Activated naive CD8-positive, alpha-beta T cell treated with anti-CD3 and anti-CD28 coated beads, Interleukin-2, amount 50 U/mL, for 24 hours (primary cell): ENCODE measurements at regions not wholly inside any gene's neighbourhood (a gene's known extent, or its start where the extent isn't known, plus 50 kb on each side); places are given as distances from the start of the nearest gene placed in this dataset.
"Not testable (repeated sequence)": the region's sequence is repeated elsewhere in the genome, so short reads cannot be mapped to it uniquely, and the experiment has no call there.

Experiments
- ATAC-seq: fragments of 150-1000 bp; cut with Tn5 transposase; one replicate; pipeline ENCODE4 v1.10.0; 2021
- DNase-seq: peaks from one replicate; pipeline ENCODE4 v3.0.0; 2021
- H3K27ac Mint-ChIP-seq: one replicate; pipeline ENCODE4 v1.8.0; 2021; ENCODE audit warnings: mild to moderate bottlenecking, mixed read lengths
- H3K27me3 Mint-ChIP-seq: one replicate; pipeline ENCODE4 v1.8.0; 2021; ENCODE audit warnings: mixed read lengths
- H3K36me3 Mint-ChIP-seq: one replicate; pipeline ENCODE4 v1.8.0; 2021; ENCODE audit warnings: low read depth, mixed read lengths
- H3K4me1 Mint-ChIP-seq: one replicate; pipeline ENCODE4 v1.8.0; 2021; ENCODE audit warnings: mixed read lengths
- H3K4me3 Mint-ChIP-seq: one replicate; pipeline ENCODE4 v1.8.0; 2021; ENCODE audit warnings: mild to moderate bottlenecking, moderate library complexity, mixed read lengths
- H3K9me3 Mint-ChIP-seq: one replicate; pipeline ENCODE4 v1.8.0; 2021; ENCODE audit warnings: mixed read lengths

GRCh38 chr2:7378591-7378990, 461.4 kb downstream of the RNF144A start:
- H3K9me3 Mint-ChIP-seq: no peaks in the 10 kb centered on the region
- H3K27ac Mint-ChIP-seq: no peak overlapping the region
- ATAC-seq (no peak), DNase-seq (no peak)
- no peaks in the 10 kb centered on the region for H3K4me1 Mint-ChIP-seq
- H3K4me3 Mint-ChIP-seq: no peak overlapping the region
- no peaks in the 10 kb centered on the region for H3K36me3 Mint-ChIP-seq
- peaks cover 7% of the 10 kb centered on the region for H3K27me3 Mint-ChIP-seq

- no peaks in the 10 kb centered on the region for H3K9me3 Mint-ChIP-seq
- H3K27me3 Mint-ChIP-seq: peaks cover 7% of the 10 kb centered on the region
- H3K4me1 Mint-ChIP-seq: no peaks in the 10 kb centered on the region
- ATAC-seq (no peak), DNase-seq (no peak)
- no peak overlapping the region for H3K27ac Mint-ChIP-seq
- H3K4me3 Mint-ChIP-seq: no peak overlapping the region
- H3K36me3 Mint-ChIP-seq: no peaks in the 10 kb centered on the region
Observed at GRCh38 chr2:7379799-7380198, 462.6 kb downstream of the RNF144A start.

GRCh38 chr2:7384773-7385349, 467.6 kb downstream of the RNF144A start:
- H3K36me3 Mint-ChIP-seq: no peaks in the 10 kb centered on the region
- H3K27ac Mint-ChIP-seq: no peak overlapping the region
- no peaks in the 10 kb centered on the region for H3K4me1 Mint-ChIP-seq
- no peak for ATAC-seq
- DNase-seq: no peak
- peaks cover 4% of the 10 kb centered on the region for H3K27me3 Mint-ChIP-seq
- H3K4me3 Mint-ChIP-seq: no peak overlapping the region
- H3K9me3 Mint-ChIP-seq: no peaks in the 10 kb centered on the region

- H3K4me3 Mint-ChIP-seq, H3K27ac Mint-ChIP-seq, H3K27me3 Mint-ChIP-seq: not testable (repeated sequence)
Observed at GRCh38 chr2:7390311-7390710, 473.1 kb downstream of the RNF144A start.

GRCh38 chr2:7392076-7392787, 475.0 kb downstream of the RNF144A start:
- Mint-ChIP-seq H3K9me3 (no peaks in the 10 kb centered on the region), H3K4me1 (no peaks in the 10 kb centered on the region), H3K27me3 (no peaks in the 10 kb centered on the region), H3K27ac (no peak overlapping the region), H3K4me3 (no peak overlapping the region), H3K36me3 (no peaks in the 10 kb centered on the region)
- no peak for DNase-seq
- ATAC-seq: no peak

More at GRCh38 chr2:7390311-7390710, 473.1 kb downstream of the RNF144A start:
- H3K9me3 Mint-ChIP-seq, DNase-seq, ATAC-seq, H3K36me3 Mint-ChIP-seq, H3K4me1 Mint-ChIP-seq: not testable (repeated sequence)

- no peak overlapping the region for H3K27ac Mint-ChIP-seq
- H3K9me3 Mint-ChIP-seq: no peaks in the 10 kb centered on the region
- no peak for ATAC-seq
- no peaks in the 10 kb centered on the region for H3K36me3 Mint-ChIP-seq
- no peaks in the 10 kb centered on the region for H3K27me3 Mint-ChIP-seq
- DNase-seq: no peak
- no peaks in the 10 kb centered on the region for H3K4me1 Mint-ChIP-seq
- H3K4me3 Mint-ChIP-seq: no peak overlapping the region
Observed at GRCh38 chr2:7394195-7394594, 477.0 kb downstream of the RNF144A start.

GRCh38 chr2:7400628-7401027, 483.4 kb downstream of the RNF144A start:
- no peak for ATAC-seq
- H3K4me1 Mint-ChIP-seq: peaks cover 9% of the 10 kb centered on the region
- no peak overlapping the region for H3K27ac Mint-ChIP-seq
- H3K36me3 Mint-ChIP-seq: no peaks in the 10 kb centered on the region
- DNase-seq: no peak
- peaks cover 10% of the 10 kb centered on the region for H3K27me3 Mint-ChIP-seq
- no peak overlapping the region for H3K4me3 Mint-ChIP-seq
- no peaks in the 10 kb centered on the region for H3K9me3 Mint-ChIP-seq

DNA sequence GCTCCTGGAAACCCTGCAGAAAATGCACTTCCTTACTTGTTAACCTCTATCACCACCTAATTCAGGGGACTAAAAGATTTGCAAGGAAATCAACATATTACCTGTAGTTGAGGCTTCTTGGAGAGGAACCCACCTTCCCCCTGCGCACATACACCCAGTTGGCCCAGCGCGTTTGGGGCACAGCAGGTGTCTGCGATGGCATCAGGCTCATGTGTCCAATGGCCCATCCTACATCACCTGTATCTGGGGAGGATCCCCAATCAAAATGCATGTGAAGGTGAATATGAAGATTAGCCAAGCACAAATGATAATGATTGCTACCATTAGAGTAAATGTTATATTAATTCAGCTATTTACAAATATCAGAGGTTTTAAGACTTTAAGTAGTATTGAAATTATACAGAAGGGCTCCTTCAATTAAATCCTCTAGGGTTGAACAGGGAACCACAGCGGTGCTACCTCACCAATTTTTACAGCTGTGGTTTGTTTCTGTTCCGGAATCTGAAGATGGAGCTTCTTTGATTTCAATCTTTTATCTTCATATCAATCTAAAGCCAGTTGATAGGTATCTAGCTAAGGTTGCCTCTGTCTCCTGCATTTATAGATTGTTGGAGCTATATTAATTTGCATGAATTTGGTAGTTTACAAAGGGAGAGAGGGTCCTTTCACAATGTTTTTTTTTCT, 486.0 kb downstream of the RNF144A start:
- peaks cover 10% of the 10 kb centered on the region for H3K27me3 Mint-ChIP-seq
- H3K4me1 Mint-ChIP-seq: peaks cover 9% of the 10 kb centered on the region
- ATAC-seq: no peak
- no peaks in the 10 kb centered on the region for H3K9me3 Mint-ChIP-seq
- no peaks in the 10 kb centered on the region for H3K36me3 Mint-ChIP-seq
- no peak overlapping the region for H3K27ac Mint-ChIP-seq
- DNase-seq: no peak
- H3K4me3 Mint-ChIP-seq: no peak overlapping the region

- ATAC-seq (no peak), DNase-seq (no peak)
- Mint-ChIP-seq H3K9me3 (no peaks in the 10 kb centered on the region), H3K27me3 (peaks cover 13% of the 10 kb centered on the region), H3K36me3 (no peaks in the 10 kb centered on the region), H3K4me1 (peaks cover 9% of the 10 kb centered on the region), H3K27ac (no peak overlapping the region), H3K4me3 (no peak overlapping the region)
Observed at GRCh38 chr2:7405861-7406715, 488.9 kb downstream of the RNF144A start.

DNA sequence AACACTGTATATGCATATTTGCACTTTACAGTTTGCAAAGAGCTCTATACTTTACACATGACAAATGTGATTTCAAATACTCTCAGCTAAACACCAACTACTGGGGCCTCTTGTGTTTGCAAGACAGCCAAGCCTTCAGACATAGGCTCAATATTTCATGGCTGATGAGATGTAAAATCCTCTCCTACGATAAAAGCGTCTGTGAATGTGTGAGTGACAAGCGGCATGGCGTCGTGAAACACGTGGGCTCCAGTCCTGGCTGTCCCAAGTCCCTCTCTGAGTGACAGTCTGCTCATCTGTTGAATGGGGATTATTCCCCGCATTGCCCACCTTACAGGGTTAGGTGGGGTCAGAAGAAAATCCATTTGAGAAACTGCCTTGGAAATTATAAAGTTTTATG, 489.8 kb downstream of the RNF144A start:
- peaks cover 9% of the 10 kb centered on the region for H3K4me1 Mint-ChIP-seq
- no peaks in the 10 kb centered on the region for H3K36me3 Mint-ChIP-seq
- H3K27me3 Mint-ChIP-seq: peaks cover 13% of the 10 kb centered on the region
- no peak overlapping the region for H3K4me3 Mint-ChIP-seq
- no peak for ATAC-seq
- no peaks in the 10 kb centered on the region for H3K9me3 Mint-ChIP-seq
- no peak overlapping the region for H3K27ac Mint-ChIP-seq
- DNase-seq: no peak

- DNase-seq (no peak), ATAC-seq (no peak)
- no peaks in the 10 kb centered on the region for H3K36me3 Mint-ChIP-seq
- peaks cover 6% of the 10 kb centered on the region for H3K27me3 Mint-ChIP-seq
- H3K27ac Mint-ChIP-seq: no peak overlapping the region
- H3K4me3 Mint-ChIP-seq: no peak overlapping the region
- H3K4me1 Mint-ChIP-seq: peaks cover 3% of the 10 kb centered on the region
- H3K9me3 Mint-ChIP-seq: no peaks in the 10 kb centered on the region
Observed at GRCh38 chr2:7407906-7408680, 490.9 kb downstream of the RNF144A start.

- H3K4me1 Mint-ChIP-seq: no peaks in the 10 kb centered on the region
- H3K9me3 Mint-ChIP-seq: no peaks in the 10 kb centered on the region
- no peak overlapping the region for H3K4me3 Mint-ChIP-seq
- H3K27me3 Mint-ChIP-seq: peaks cover 5% of the 10 kb centered on the region
- H3K27ac Mint-ChIP-seq: no peak overlapping the region
- H3K36me3 Mint-ChIP-seq: no peaks in the 10 kb centered on the region
- DNase-seq (no peak), ATAC-seq (no peak)
Observed at GRCh38 chr2:7411691-7412090, 494.5 kb downstream of the RNF144A start.

DNA sequence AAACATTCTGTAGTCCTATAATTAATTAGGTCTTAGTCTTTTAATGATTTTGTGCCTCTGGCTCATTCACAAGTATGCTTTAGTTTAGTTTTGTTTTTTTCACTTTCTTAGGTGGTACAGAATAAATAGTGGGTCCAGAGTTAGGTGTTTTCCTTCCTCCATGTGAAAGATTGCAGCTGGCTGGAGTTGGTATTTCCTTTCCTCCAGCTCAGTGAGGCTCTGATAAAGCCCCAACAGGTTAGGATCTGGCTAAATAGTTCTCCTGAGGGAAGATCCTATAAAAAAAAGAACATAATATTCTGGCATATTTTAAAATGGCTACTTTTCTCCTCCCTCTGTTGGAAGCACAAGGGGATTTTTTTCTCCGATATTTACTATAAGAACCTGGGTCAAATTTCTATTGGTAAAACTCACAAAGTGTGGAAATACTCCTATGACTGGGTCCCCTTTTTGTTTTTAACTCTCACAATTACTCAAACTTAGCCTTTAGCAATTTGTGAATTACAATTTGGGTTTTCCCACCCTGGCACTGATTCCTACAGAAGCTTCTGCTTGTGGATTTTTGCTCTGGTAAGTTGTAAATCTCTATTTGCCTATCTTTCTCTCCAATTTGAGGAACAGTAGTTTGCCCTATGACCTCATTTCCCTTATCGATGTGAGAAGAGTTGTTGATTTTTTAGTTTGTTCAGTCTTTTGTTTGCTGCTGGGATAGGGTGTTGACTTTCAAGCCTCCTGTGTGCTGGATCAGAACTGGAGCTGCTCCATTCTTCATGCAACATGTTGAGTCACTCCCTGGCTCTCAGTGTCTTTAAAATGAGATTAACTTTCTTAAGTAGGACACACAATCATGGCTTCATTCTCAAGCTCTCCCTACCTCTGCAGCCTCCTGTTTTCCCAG, 500.9 kb downstream of the RNF144A start:
- DNase-seq: no peak
- no peak for ATAC-seq
- Mint-ChIP-seq H3K4me3 (no peak overlapping the region), H3K9me3 (peaks cover 8% of the 10 kb centered on the region), H3K27ac (no peak overlapping the region), H3K27me3 (peaks cover 9% of the 10 kb centered on the region), H3K4me1 (peaks cover 3% of the 10 kb centered on the region), H3K36me3 (no peaks in the 10 kb centered on the region)
